Hepatocyte (in vitro differentiated cells): ENCODE measurements at regions not wholly inside any gene's neighbourhood (a gene's known extent, or its start where the extent isn't known, plus 50 kb on each side); places are given as distances from the start of the nearest gene placed in this dataset.

Experiments used
- DNase-seq: peaks from one replicate; pipeline ENCODE4 v3.0.0-alpha.2; 2016; ENCODE audit warnings: low spot score
- H2AFZ ChIP-seq: fragments of 200-600 bp; sonication (generic); 2 replicates; pipeline ENCODE4 v1.6.0; 2016; ENCODE audit warnings: antibody characterized with exemption, mild to moderate bottlenecking
- H3K27ac ChIP-seq: fragments of 200-600 bp; sonication (generic); 2 replicates; pipeline ENCODE4 v1.5.1; 2016; ENCODE audit warnings: mild to moderate bottlenecking
- H3K27me3 ChIP-seq: fragments of 200-600 bp; sonication (generic); 2 replicates; pipeline ENCODE4 v1.6.1; 2016
- H3K36me3 ChIP-seq: fragments of 200-600 bp; sonication (generic); replicated peaks from 2 replicates; pipeline ENCODE4 v1.5.1; 2016; ENCODE audit warnings: low read depth; ENCODE audit not compliant: insufficient read depth
- H3K4me1 ChIP-seq: fragments of 200-600 bp; sonication (generic); 2 replicates; pipeline ENCODE4 v1.5.1; 2016; ENCODE audit warnings: mild to moderate bottlenecking, moderate library complexity; ENCODE audit not compliant: insufficient read depth
- H3K4me2 ChIP-seq: fragments of 200-600 bp; sonication (generic); 2 replicates; pipeline ENCODE4 v1.6.0; 2016
- H3K4me3 ChIP-seq: fragments of 200-600 bp; sonication (generic); 2 replicates; pipeline ENCODE4 v1.5.1; 2016; ENCODE audit warnings: mild to moderate bottlenecking
- H3K79me2 ChIP-seq: fragments of 200-600 bp; sonication (generic); 2 replicates; pipeline ENCODE4 v1.6.0; 2017; ENCODE audit warnings: mild to moderate bottlenecking
- H3K9me2 ChIP-seq: fragments of 200-600 bp; sonication (generic); replicated peaks from 2 replicates; pipeline ENCODE4 v1.6.0; 2017; ENCODE audit warnings: mild to moderate bottlenecking; ENCODE audit not compliant: insufficient read depth
- H3K9me3 ChIP-seq: fragments of 200-600 bp; sonication (generic); 2 replicates; pipeline ENCODE4 v1.5.1; 2016; ENCODE audit warnings: low read depth, mild to moderate bottlenecking
- H4K20me1 ChIP-seq: fragments of 200-600 bp; sonication (generic); 2 replicates; pipeline ENCODE4 v1.6.0; 2016; ENCODE audit warnings: mild to moderate bottlenecking; ENCODE audit not compliant: insufficient read depth, poor library complexity, severe bottlenecking
- EZH2 ChIP-seq: fragments of 200-600 bp; sonication (generic); IDR thresholded peaks from 2 replicates; pipeline ENCODE4 v1.6.1; 2016; ENCODE audit warnings: antibody characterized with exemption, mild to moderate bottlenecking, borderline replicate concordance
- EZH2phosphoT487 ChIP-seq: fragments of 200-600 bp; sonication (generic); IDR thresholded peaks from one replicate; pipeline ENCODE4 v1.6.1; 2018; ENCODE audit warnings: antibody characterized with exemption, mild to moderate bottlenecking, low read depth, moderate library complexity; ENCODE audit not compliant: unreplicated experiment, severe bottlenecking
- WGBS: methylation state at CpG from one replicate; pipeline ENCODE4 v1.1.6; 2016; ENCODE audit warnings: low lambda C conversion rate; ENCODE audit errors: missing lambda C conversion rate; 5-methylcytosine and 5-hydroxymethylcytosine counted together
- TF ChIP-seq, protein P1 (sequence below): fragments of 200-600 bp; sonication (generic); IDR thresholded peaks from 2 replicates; pipeline ENCODE4 v1.5.1; 2016; ENCODE audit warnings: antibody characterized with exemption, mild to moderate bottlenecking; ENCODE audit not compliant: poor library complexity

DNA sequence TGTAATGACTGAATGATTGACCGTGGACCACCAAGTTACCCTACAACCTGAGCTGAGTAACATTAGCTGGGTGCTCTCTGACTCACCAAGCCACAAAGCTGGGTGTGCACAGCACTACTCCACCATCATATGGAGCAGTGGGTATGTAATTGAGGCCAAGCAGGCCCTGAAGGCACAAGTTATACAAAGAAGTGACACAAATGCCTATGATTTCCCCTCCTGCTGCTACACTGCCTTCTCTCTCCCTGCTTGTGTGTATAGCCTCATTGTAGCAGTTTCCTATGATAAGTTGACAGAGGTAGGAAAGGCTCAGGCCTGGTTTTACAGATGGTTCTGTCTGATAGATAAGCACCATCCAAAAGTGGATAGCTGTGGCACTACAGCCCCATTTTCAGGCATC, 1327.2 kb upstream of the DDX18 start:
- WGBS: 100% methylated on average over 1 of the region's 1 CpG
- no peak overlapping the region for H3K4me3 ChIP-seq

GRCh38 chr2:116489292-116489691, 1325.2 kb upstream of the DDX18 start:
- TF ChIP-seq EZH2phosphoT487 (no peak), EZH2 (no peak)
- TF ChIP-seq, protein P1, sequence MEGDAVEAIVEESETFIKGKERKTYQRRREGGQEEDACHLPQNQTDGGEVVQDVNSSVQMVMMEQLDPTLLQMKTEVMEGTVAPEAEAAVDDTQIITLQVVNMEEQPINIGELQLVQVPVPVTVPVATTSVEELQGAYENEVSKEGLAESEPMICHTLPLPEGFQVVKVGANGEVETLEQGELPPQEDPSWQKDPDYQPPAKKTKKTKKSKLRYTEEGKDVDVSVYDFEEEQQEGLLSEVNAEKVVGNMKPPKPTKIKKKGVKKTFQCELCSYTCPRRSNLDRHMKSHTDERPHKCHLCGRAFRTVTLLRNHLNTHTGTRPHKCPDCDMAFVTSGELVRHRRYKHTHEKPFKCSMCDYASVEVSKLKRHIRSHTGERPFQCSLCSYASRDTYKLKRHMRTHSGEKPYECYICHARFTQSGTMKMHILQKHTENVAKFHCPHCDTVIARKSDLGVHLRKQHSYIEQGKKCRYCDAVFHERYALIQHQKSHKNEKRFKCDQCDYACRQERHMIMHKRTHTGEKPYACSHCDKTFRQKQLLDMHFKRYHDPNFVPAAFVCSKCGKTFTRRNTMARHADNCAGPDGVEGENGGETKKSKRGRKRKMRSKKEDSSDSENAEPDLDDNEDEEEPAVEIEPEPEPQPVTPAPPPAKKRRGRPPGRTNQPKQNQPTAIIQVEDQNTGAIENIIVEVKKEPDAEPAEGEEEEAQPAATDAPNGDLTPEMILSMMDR: no peak
- Histone ChIP-seq H3K4me1 (no peaks in the 10 kb centered on the region), H3K27me3 (no peaks in the 10 kb centered on the region), H3K4me3 (no peak overlapping the region), H3K9me2 (no peaks in the 10 kb centered on the region), H4K20me1 (no peaks in the 10 kb centered on the region), H3K9me3 (no peaks in the 10 kb centered on the region), H2AFZ (no peak overlapping the region), H3K79me2 (no peaks in the 10 kb centered on the region), H3K27ac (no peak overlapping the region), H3K4me2 (no peak overlapping the region), H3K36me3 (no peaks in the 10 kb centered on the region)
- WGBS: 92% methylated on average over 6 of the region's 6 CpGs
- no peak for DNase-seq

More for the DNA sequence above, 1327.2 kb upstream of the DDX18 start:
- no peaks in the 10 kb centered on the region for H3K27me3 ChIP-seq
- H3K9me2 ChIP-seq: no peaks in the 10 kb centered on the region
- no peaks in the 10 kb centered on the region for H4K20me1 ChIP-seq
- no peak for DNase-seq
- TF ChIP-seq EZH2phosphoT487 (no peak), EZH2 (no peak)
- TF ChIP-seq, protein P1: no peak
- H3K36me3 ChIP-seq: no peaks in the 10 kb centered on the region
- no peak overlapping the region for H2AFZ ChIP-seq
- H3K9me3 ChIP-seq: no peaks in the 10 kb centered on the region
- no peaks in the 10 kb centered on the region for H3K79me2 ChIP-seq
- no peak overlapping the region for H3K4me2 ChIP-seq
- no peak overlapping the region for H3K27ac ChIP-seq
- H3K4me1 ChIP-seq: no peaks in the 10 kb centered on the region

DNA sequence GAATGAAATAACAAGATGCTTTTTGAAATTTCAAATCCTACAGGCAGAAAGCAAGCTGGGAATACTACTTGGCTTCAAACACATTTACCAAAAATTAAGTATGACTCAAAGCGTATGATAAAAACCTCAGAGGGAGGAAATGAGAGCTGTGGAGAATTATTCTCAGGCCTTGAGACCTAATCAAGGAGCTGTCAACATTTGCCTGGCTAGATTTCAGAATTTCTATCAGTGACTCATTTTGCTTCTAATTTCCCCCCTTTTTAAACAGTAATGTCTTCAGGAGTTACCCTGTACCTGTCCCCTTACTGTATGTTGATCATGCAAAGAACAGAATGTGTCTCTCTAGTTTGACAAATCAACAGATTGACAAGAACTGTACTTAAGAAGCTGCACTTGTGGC, 1324.5 kb upstream of the DDX18 start:
- H3K9me2 ChIP-seq: no peaks in the 10 kb centered on the region
- TF ChIP-seq EZH2phosphoT487 (no peak), EZH2 (no peak)
- TF ChIP-seq, protein P1: no peak
- H3K4me1 ChIP-seq: no peaks in the 10 kb centered on the region
- H3K9me3 ChIP-seq: no peaks in the 10 kb centered on the region
- H3K27me3 ChIP-seq: no peaks in the 10 kb centered on the region
- WGBS: 96% methylated on average over 1 of the region's 1 CpG
- no peaks in the 10 kb centered on the region for H4K20me1 ChIP-seq
- no peak overlapping the region for H2AFZ ChIP-seq
- H3K4me3 ChIP-seq: no peak overlapping the region
- no peaks in the 10 kb centered on the region for H3K36me3 ChIP-seq
- H3K79me2 ChIP-seq: no peaks in the 10 kb centered on the region
- H3K4me2 ChIP-seq: no peak overlapping the region
- H3K27ac ChIP-seq: no peak overlapping the region
- DNase-seq: no peak

DNA sequence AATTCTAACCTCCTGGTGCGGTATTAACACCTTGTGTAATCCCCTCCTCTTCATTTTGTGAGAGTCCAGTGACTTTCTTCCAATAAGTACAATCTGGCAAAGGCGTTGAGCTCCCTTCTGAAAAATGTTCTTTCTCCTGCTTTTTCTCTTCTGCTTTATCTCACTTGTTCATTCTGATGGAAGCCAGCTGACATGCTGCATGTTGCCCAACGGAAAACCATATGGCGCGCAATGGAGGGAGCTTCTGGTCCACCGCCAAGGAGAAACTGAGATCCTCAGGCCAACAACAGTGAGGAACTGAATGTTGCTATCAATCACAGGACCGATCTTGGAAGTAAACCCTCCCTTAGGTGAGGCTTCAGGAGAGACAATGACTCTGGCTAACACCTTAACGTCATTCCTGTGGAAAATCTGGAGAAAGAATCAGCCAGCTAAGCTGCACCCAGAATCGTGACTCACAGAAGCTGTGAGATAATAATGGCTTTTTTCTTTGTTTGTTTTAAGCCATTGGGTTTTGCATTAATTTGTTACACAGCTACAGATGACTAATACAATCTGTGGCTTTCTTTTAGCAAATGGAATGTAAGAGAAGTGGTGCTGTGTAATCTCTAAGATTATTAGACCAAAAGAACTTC, 1323.9 kb upstream of the DDX18 start:
- H3K27ac ChIP-seq: no peak overlapping the region
- WGBS: 82% methylated on average over 9 of the region's 9 CpGs

More for the DNA sequence above, 1323.9 kb upstream of the DDX18 start:
- Histone ChIP-seq H3K4me2 (no peak overlapping the region), H3K4me1 (no peaks in the 10 kb centered on the region), H3K9me2 (no peaks in the 10 kb centered on the region), H3K36me3 (no peaks in the 10 kb centered on the region), H2AFZ (no peak overlapping the region), H3K4me3 (no peak overlapping the region), H4K20me1 (no peaks in the 10 kb centered on the region), H3K27me3 (no peaks in the 10 kb centered on the region), H3K79me2 (no peaks in the 10 kb centered on the region), H3K9me3 (no peaks in the 10 kb centered on the region)
- TF ChIP-seq EZH2: no peak
- TF ChIP-seq, protein P1: no peak
- no peak for TF ChIP-seq EZH2phosphoT487
- no peak for DNase-seq
